Esophagus (tissue), 2 donors: ENCODE measurements at regions not wholly inside any gene's neighbourhood (a gene's known extent, or its start where the extent isn't known, plus 50 kb on each side); places are given as distances from the start of the nearest gene placed in this dataset.
"Not testable (repeated sequence)": the region's sequence is repeated elsewhere in the genome, so short reads cannot be mapped to it uniquely, and the experiment has no call there.

Source experiments
- H3K27ac ChIP-seq, 2 donors: one replicate each; pipeline ENCODE4 v1.5.1; 2013; ENCODE audit warnings: low read depth in 2 of 2, mild to moderate bottlenecking in 2 of 2, inconsistent platforms in 1 of 2, low read length in 1 of 2, moderate library complexity in 1 of 2
- H3K27me3 ChIP-seq, 2 donors: one replicate each; pipeline ENCODE4 v1.6.1; 2013; ENCODE audit warnings: low read length in 2 of 2, control low read depth in 1 of 2, mild to moderate bottlenecking in 1 of 2; ENCODE audit not compliant: insufficient read depth in 2 of 2, control insufficient read depth in 1 of 2
- H3K36me3 ChIP-seq, 2 donors: one replicate each; pipeline ENCODE4 v1.6.1; 2013; ENCODE audit warnings: low read length in 1 of 2; ENCODE audit not compliant: control insufficient read depth in 2 of 2, insufficient read depth in 2 of 2
- H3K4me1 ChIP-seq, 2 donors: one replicate each; pipeline ENCODE4 v1.6.1; 2013; ENCODE audit warnings: low read length in 1 of 2; ENCODE audit not compliant: control insufficient read depth in 2 of 2, insufficient read depth in 2 of 2
- H3K4me3 ChIP-seq, 2 donors: one replicate each; pipeline ENCODE4 v1.5.1; 2013; ENCODE audit warnings: low read length in 2 of 2, mild to moderate bottlenecking in 2 of 2, low read depth in 1 of 2, moderate library complexity in 1 of 2
- H3K9me3 ChIP-seq, 2 donors: one replicate each; pipeline ENCODE4 v1.6.1; 2013; ENCODE audit warnings: mild to moderate bottlenecking in 2 of 2, low read depth in 1 of 2, low read length in 1 of 2, moderate library complexity in 1 of 2; ENCODE audit not compliant: control insufficient read depth in 2 of 2, insufficient read depth in 1 of 2
- WGBS, 2 donors: extraction: QIAGEN DNeasy Blood & Tissue Kit; methylation state at CpG; one replicate each; pipeline ENCODE4 v1.1.7; 2013; 5-methylcytosine and 5-hydroxymethylcytosine counted together
- donor health status: healthy with polysubstance abuse.
- donor health status: Bipolar disorder and iron deficiency.

- no peaks in the 10 kb centered on the region for H3K4me1 ChIP-seq
- no peaks in the 10 kb centered on the region for H3K36me3 ChIP-seq
- 70 to 71% methylated on average over 12 of the region's 12 CpGs for WGBS, 2 donors
- H3K27ac ChIP-seq, result no peak overlapping the region
- H3K4me3 ChIP-seq, result no peak overlapping the region
- H3K27me3 ChIP-seq, result no peaks in the 10 kb centered on the region
- H3K9me3 ChIP-seq, result no peaks in the 10 kb centered on the region
Measured at GRCh38 chr22:49348631-49349030, 479.0 kb downstream of the BRD1 start.

GRCh38 chr22:49347376-49347775, 480.3 kb downstream of the BRD1 start:
- WGBS, 2 donors, result 80 to 84% methylated on average over 9 of the region's 9 CpGs
- H3K4me1 ChIP-seq, result no peaks in the 10 kb centered on the region
- no peak overlapping the region for H3K4me3 ChIP-seq
- H3K36me3 ChIP-seq, result no peaks in the 10 kb centered on the region
- no peaks in the 10 kb centered on the region for H3K27me3 ChIP-seq
- no peaks in the 10 kb centered on the region for H3K9me3 ChIP-seq
- no peak overlapping the region for H3K27ac ChIP-seq

GRCh38 chr22:49345896-49346295, 481.8 kb downstream of the BRD1 start:
- Histone ChIP-seq H3K4me1 (no peaks in the 10 kb centered on the region), H3K4me3 (no peak overlapping the region), H3K9me3 (no peaks in the 10 kb centered on the region), H3K27me3 (no peaks in the 10 kb centered on the region), H3K36me3 (no peaks in the 10 kb centered on the region), H3K27ac (no peak overlapping the region)
- WGBS, 2 donors, result 80 to 81% methylated on average over 17 of the region's 17 CpGs

GRCh38 chr22:49344656-49345055, 483.0 kb downstream of the BRD1 start:
- WGBS, 2 donors, result 54% methylated on average over 7 of the region's 7 CpGs
- Histone ChIP-seq H3K36me3 (no peaks in the 10 kb centered on the region), H3K4me3 (no peak overlapping the region), H3K27ac (no peak overlapping the region), H3K27me3 (no peaks in the 10 kb centered on the region), H3K4me1 (no peaks in the 10 kb centered on the region), H3K9me3 (no peaks in the 10 kb centered on the region)

- Histone ChIP-seq H3K36me3 (no peaks in the 10 kb centered on the region), H3K27ac (no peak overlapping the region), H3K4me1 (no peaks in the 10 kb centered on the region), H3K9me3 (no peaks in the 10 kb centered on the region), H3K4me3 (no peak overlapping the region), H3K27me3 (no peaks in the 10 kb centered on the region)
- 42 to 47% methylated on average over 6 of the region's 6 CpGs for WGBS, 2 donors
Measured at GRCh38 chr22:49344161-49344560, 483.5 kb downstream of the BRD1 start.

- Histone ChIP-seq H3K4me3 (no peak overlapping the region), H3K27me3 (no peaks in the 10 kb centered on the region), H3K4me1 (no peaks in the 10 kb centered on the region), H3K27ac (no peak overlapping the region), H3K9me3 (no peaks in the 10 kb centered on the region), H3K36me3 (no peaks in the 10 kb centered on the region)
- 84 to 90% methylated on average over 8 of the region's 8 CpGs for WGBS, 2 donors
Measured at GRCh38 chr22:49340406-49340805, 487.3 kb downstream of the BRD1 start.

- not testable (repeated sequence) for H3K9me3 ChIP-seq, H3K4me3 ChIP-seq, H3K4me1 ChIP-seq, H3K27me3 ChIP-seq, H3K36me3 ChIP-seq, H3K27ac ChIP-seq
- WGBS, 2 donors, result 77 to 79% methylated on average over 10 of the region's 10 CpGs
Measured at GRCh38 chr22:49336483-49336882, 491.2 kb downstream of the BRD1 start.

- Histone ChIP-seq H3K36me3 (no peaks in the 10 kb centered on the region), H3K9me3 (peaks cover 0 to 4% of the 10 kb centered on the region in 2 donors), H3K27ac (no peak overlapping the region), H3K4me1 (no peaks in the 10 kb centered on the region), H3K27me3 (no peaks in the 10 kb centered on the region), H3K4me3 (no peak overlapping the region)
- 82 to 85% methylated on average over 10 of the region's 10 CpGs for WGBS, 2 donors
Measured at GRCh38 chr22:49334976-49335375, 492.7 kb downstream of the BRD1 start.

- Histone ChIP-seq H3K9me3 (peaks cover 0 to 6% of the 10 kb centered on the region in 2 donors), H3K27ac (no peak overlapping the region), H3K36me3 (no peaks in the 10 kb centered on the region), H3K4me3 (no peak overlapping the region), H3K4me1 (no peaks in the 10 kb centered on the region), H3K27me3 (no peaks in the 10 kb centered on the region)
- WGBS, 2 donors, result 31% methylated on average over 5 of the region's 5 CpGs
Measured at GRCh38 chr22:49334449-49334789, 493.3 kb downstream of the BRD1 start.

GRCh38 chr22:49333206-49333605, 494.5 kb downstream of the BRD1 start:
- no peak overlapping the region for H3K4me3 ChIP-seq
- no peak overlapping the region for H3K27ac ChIP-seq
- H3K4me1 ChIP-seq, result no peaks in the 10 kb centered on the region
- H3K36me3 ChIP-seq, result no peaks in the 10 kb centered on the region
- peaks cover under 1 to 9% of the 10 kb centered on the region in 2 donors for H3K9me3 ChIP-seq
- WGBS, 2 donors, result 85 to 86% methylated on average over 21 of the region's 21 CpGs
- no peaks in the 10 kb centered on the region for H3K27me3 ChIP-seq
